NCI-H82 (cell line): ENCODE measurements at regions not wholly inside any gene's neighbourhood (a gene's known extent, or its start where the extent isn't known, plus 50 kb on each side); places are given as distances from the start of the nearest gene placed in this dataset.
A peak's percentile ranks its signal among the peaks of the same experiment; 100 is the strongest.

Source experiments
- DNase-seq: peaks from one replicate; lab custom pipeline; 2025; lab: John Stamatoyannopoulos, UW

DNA sequence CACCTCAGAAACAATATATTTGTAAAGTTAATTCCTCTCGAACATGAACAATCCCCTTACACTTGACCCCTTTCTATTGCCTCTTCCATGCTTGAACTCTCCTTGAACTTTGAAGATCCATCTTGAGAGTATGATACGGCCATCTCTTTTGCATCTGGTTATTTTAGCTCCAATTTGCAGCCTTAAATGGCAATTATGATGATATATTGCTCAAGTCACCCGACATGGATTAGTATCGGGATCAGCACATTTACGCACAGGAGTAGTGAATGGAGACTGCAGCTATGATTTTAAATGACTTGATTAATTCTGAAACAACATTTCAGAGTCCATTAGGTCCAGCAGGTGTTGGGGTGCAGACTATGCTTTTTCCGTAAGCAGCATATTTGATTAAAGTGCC lies 143.8 kb upstream of the PAQR3 start:
- DNase-seq: no peak

- no peak for DNase-seq
These were observed 142.7 kb upstream of the PAQR3 start for GRCh38 chr4:79081973-79082372.

DNA sequence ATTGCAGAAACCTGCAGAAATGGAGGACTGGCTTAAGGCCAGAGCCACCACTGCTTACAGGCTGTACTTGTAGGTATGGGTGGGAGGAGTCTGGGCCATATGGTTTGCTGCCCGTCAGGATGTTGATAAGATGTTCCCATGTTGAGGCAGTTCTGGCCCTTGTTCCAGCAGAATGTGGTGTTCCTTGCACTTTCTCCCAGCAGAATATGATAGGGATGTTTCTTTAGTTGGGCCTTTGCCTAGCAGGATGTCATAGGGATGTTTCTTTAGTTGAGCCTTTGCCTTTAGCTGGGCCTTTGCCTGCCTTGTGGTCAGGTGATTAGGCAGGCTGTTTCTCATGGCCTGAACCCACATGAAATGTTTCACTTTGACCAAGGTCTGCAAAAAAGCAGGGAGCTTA lies 139.1 kb upstream of the PAQR3 start:
- no peak for DNase-seq

- DNase-seq: no peak
These were observed 134.8 kb upstream of the PAQR3 start for GRCh38 chr4:79074040-79074439.

DNA sequence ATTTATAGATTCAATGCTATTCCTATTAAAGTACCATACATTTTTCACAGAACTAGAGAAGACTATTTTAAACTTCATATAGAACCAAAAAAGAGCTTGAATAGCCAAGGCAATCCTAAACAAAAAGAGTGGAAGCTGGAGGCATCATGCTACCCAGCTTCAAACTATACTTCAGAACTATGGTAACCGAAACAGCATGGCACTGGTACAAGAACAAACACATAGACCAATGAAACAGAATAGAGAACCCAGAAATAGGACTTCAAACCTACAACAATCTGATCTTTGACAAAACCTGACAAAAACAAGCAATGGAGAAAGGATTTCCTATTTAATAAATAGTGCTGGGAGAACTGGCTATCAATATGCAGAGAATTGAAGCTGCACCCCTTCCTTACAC lies 134.2 kb upstream of the PAQR3 start:
- no peak for DNase-seq

DNA sequence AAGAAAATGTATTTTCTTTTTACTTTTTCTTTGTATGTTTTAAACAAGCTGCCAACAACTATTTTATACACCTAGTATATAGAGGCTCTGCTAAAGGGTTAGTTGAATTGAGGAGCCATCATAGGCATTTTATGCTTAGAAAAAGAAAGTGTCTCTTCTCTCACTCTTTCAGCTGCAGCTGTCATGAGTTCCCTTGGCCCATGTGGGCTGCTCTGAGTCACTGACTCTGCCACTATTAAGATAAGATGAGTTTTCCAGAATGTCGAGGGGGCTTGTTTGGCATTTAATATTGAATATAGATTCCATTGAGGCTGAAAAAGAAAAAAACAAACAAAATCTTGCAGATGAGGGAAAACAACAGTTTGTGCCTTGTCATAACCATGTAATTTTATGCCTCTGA lies 126.0 kb upstream of the PAQR3 start:
- DNase-seq: no peak

- no peak for DNase-seq
These were observed 125.6 kb upstream of the PAQR3 start for GRCh38 chr4:79064806-79065205.

DNA sequence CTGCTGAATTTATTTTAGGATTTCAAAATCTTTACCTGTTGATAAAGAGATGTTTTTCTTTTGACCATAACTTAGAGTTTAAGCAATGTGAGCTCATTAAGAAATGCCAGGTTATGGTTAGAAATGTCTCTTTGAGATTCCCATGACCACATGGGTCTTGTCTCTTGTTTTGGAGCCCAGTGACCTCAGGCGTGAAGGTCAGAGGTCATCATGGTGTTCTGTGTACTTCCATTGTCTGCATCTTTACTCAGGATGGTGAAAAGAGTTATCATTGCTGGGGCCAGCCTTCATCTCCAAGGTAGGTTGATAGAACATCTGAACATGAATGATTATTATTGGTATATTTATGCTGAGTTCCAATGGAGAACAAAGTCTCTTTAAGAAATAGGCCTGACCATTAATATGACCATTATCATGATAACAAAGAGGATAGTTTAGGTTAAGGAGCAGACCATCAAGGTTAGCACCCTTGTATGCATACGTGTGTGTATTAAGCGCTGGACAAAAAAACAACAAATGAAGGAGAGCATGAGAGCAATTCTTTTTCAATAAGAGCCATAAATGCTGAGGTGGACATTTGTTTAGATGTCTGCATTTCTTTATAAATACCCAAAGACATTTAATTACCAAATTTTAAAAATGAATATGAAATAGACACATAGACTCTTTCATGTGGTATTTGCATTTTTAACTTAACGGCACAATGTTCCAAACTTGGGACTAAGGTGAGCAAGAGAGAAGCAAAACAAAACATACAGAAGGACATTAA lies 120.6 kb upstream of the PAQR3 start:
- no peak for DNase-seq

DNA sequence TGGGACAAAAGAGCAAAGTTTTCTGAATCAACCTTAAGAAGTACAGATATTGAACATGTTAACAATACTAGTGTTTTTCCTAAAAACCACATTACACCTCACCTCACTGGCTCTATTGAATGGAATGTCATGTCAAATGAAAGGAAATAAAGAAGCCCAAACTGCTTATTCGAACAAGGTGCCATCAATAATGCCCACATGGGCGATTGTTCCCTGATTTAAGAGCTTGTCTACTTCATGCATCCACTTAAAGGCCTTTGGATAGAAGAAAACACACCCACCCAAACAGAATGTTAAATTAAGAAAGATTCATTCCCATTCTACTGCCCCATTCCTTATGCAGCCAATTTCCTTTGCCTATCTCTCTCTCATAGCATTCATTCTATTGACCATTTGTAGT lies 118.5 kb upstream of the PAQR3 start:
- no peak for DNase-seq

DNA sequence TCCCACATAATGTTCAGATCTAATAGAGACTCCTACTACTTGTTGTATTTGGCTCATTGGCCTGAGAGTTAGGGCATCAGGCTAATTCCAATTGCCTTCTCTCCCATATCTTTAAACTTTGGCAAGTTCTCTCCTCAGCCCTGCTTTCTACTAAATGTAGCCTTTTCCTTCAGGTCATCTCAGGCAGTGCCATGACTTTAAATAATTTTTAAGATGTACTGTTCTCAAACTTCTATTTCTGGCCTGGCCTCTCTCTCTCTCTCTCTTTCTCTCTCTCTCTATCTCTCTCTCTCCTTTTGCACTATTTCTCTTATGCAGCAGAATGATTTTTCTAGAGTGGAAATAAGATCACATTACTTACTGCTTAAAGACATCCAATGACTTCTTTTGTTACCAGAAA lies 114.5 kb upstream of the PAQR3 start:
- DNase-seq: no peak

DNA sequence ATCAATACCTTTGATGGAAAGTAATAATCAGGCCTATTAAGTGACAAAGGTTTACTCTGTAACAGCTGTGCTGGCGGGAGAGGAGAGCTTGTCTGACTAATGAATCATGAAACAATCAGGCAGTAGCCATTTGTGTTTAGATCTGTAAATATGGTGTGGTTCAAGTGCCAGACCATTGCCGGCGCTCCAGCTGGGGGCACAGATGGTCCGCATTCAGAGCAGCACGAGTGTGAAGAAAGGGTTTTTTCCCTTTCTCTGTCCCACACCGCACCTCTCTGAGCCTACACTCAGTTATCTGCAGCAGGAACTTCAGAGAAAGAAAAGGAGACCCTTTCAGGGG lies 111.3 kb upstream of the PAQR3 start:
- peak; percentile 76 for DNase-seq

DNA sequence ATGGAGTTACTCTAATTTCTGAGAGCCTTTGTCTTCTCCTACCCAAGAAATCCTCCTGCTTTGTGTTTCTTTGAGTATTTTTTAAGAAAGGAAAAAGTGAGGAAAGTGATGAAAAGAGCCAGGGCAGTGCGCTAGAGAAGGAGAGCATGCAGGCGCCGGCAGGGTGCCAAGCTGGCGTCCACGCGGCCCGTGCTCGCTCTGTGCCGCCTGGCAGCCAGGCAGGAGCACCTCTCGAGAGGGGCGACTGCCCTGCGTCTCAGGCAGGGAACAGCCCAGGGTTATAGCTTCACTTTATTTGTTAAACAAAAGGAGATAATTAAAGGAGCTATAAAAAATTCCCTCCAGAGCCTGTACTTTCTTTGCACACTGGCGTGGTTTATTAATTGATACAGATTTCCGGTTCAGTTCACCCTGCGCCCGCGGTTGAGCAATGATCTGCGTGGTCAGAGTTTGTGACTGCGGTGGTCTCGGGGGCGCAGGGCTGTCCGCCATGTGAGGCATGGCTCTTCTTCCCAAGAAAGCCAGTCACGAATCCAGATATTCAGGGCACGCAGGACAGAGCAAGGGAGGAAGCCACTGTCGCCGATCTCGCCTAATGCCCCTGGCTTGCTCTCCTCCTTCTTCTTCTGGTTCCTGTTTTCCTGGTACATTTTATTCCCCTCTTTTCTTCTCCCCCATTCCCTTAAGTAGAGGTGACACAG lies 110.8 kb upstream of the PAQR3 start:
- no peak for DNase-seq

DNA sequence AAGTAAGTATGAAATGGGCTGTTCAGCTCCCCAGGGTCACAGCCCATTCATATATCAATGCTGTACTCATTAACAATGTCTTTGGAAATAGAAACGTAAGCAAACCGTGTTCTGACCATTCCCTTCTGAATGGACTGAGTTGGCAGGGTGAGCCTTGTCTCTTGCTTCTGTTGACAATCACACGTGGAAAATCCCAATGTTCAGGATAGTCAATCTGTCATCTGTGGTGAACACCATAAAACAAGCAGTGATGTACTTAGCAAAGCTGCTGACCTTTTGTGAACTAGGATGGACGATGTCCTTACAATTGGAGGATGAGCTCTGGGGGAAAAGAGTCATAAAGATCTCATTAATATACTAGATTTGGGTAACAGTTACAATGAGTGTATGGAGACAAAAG lies 109.6 kb upstream of the PAQR3 start:
- DNase-seq: no peak

- DNase-seq: no peak
These were observed 108.1 kb upstream of the PAQR3 start for GRCh38 chr4:79047316-79047715.

DNA sequence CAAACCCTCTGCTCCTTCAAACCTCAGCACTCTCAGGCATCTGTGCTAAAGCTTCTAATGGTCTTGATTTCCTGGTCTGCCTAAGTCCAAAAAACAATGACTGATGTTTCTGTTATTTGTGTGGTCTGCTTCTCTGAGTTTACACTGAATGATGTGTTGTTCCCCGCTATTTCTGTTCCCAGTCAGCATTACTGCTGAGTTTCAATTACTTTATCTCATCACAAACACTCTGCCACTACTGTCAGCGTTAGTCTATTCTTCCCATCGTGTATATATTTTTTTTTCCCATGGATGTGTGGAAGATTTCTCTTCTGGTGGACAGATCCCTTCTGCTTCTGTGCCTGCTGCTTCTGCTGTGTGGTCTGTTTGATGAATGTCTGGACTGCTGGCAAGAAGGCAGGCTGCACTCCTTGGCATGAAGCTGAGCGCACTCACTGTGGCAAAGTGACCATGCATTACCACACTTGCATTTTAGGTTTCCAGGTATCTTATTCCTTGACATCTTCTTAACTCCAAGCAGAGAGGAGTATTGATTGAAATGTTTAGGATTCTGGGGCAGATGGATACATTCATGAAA lies 106.9 kb upstream of the PAQR3 start:
- DNase-seq: no peak

DNA sequence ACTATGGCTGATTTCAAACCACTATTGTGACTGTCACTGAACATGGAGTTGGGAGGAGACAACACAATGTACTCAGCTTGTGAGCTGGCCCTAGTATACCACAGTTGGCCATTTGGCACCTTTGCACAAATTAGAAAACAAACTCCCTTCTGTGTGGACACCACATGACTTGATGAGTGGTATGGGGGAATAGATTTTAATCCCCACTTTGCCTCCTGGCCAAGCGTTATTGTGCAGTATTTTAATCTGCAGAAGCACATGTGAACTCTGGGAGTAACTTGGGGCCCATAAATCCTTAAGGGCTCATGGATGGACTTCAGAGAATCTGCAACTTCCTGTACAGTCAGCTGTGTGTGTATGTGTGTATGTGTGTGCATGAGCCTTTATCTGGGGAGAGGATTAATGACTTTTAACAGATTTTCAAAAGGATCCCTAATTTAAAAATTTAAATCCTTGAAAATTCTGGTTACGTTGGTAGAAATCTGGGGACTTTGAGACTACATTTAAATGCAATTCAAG lies 105.0 kb upstream of the PAQR3 start:
- DNase-seq: peak; percentile 46

DNA sequence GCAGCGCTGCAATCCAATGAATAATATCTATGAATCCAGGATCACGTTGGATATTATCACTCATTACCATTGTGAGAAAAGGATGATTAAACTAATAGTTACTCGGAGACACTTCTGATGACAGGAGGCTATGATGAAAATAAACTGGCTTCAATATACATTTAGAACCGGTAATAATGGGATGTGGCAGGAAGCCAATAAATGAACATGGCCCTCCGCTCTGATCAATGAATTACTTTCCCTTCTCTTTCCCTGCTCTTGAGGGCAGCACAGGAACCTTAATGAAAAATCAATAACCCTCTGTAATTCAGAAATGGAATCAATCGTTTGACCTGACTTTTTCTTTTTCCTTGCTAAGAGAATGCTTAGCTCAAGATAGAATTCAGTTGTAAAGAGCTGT lies 103.9 kb upstream of the PAQR3 start:
- DNase-seq: no peak

DNA sequence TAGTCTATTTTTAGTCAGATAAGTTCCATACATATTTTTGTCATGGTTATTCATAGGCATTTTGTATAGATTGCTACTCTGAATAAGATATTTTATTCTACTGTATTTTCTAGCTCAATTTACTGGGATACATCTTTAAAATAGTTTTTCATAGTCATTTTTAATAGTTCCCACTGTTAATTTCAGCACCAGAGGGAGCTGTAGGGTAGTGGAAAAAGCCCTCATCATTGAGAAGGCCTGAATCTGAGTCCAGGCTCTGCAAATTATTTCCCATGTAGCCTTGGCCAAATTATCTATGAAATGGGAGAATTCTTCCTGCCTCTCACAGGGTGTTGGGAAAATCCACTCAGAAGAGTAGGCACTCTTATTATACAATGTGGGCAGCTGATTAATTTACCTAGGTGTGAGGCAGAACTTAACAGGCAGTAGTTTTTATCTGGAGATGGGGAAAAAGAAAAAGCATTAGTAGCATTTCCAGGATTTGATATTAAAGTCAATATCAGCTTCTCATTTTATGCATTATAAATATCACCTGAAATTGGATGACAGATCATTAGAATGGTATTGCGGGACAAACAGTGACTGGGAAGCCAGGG lies 102.9 kb upstream of the PAQR3 start:
- peak; percentile 71 for DNase-seq

GRCh38 chr4:79034544-79034943 lies 95.3 kb upstream of the PAQR3 start:
- DNase-seq: no peak

DNA sequence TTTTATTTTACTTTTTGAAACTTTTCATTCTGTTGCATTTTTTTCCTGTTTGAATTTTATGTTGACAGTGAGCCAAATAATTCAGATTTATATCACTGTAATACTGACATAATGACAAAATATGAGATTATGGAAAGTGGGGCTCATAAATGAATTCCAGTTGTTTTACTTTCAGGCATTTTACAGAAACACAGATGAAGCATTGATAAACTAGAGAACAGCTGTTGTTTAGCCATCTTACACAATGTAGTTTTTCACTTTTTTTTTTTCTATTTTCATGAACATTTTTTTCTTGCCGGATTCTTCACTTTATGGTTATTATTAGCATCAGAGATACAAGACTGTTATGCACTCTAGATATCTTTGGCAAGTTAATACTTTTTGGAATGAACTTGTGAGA lies 91.7 kb upstream of the PAQR3 start:
- no peak for DNase-seq

- no peak for DNase-seq
These were observed 88.4 kb upstream of the PAQR3 start for GRCh38 chr4:79027656-79028055.

DNA sequence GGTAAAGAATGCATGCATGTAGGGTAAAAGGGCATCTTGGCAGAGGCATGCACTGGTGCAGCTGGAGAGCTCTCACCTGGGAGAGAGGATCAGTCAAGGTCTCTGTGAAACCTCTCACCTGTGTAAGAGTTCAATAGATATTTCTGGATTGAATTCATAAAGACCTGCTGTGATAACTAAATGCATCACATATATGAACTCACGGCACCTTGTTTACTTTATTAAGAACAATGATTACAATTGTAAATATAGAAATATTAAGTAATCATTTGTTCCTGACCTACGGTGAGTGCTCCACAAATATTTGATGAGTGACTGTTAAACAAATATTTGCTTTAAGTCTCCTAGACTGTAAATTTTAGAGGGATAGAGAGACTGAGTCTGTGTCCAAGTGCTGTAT lies 85.9 kb upstream of the PAQR3 start:
- DNase-seq: no peak
